DND-41 (cell line): ENCODE measurements at regions not wholly inside any gene's neighbourhood (a gene's known extent, or its start where the extent isn't known, plus 50 kb on each side); places are given as distances from the start of the nearest gene placed in this dataset.

Experiments
- ATAC-seq: fragments of 200-7000 bp; cut with Tn5 transposase; 3 replicates; pipeline ENCODE4 v1.9.1; 2021; ENCODE audit warnings: low read depth; ENCODE audit not compliant: insufficient read depth
- DNase-seq: peaks from one replicate; pipeline ENCODE4 v3.0.0-alpha.2; 2020
- H2AFZ ChIP-seq: 2 replicates; pipeline ENCODE4 v1.6.0; 2012; ENCODE audit warnings: low read depth, low read length
- H3K27ac ChIP-seq: 2 replicates; pipeline ENCODE4 v1.5.1; 2012; ENCODE audit warnings: low read length, inconsistent platforms
- H3K27me3 ChIP-seq: fragments of 200-600 bp; sonication (generic); 2 replicates; pipeline ENCODE4 v1.6.0; 2012; ENCODE audit warnings: low read length, mild to moderate bottlenecking, inconsistent platforms; ENCODE audit not compliant: insufficient read depth, poor library complexity
- H3K36me3 ChIP-seq: 2 replicates; pipeline ENCODE4 v1.5.1; 2012; ENCODE audit warnings: low read length, inconsistent platforms; ENCODE audit not compliant: insufficient read depth
- H3K4me1 ChIP-seq: 2 replicates; pipeline ENCODE4 v1.5.1; 2012; ENCODE audit warnings: mild to moderate bottlenecking, low read length; ENCODE audit not compliant: insufficient read depth
- H3K4me2 ChIP-seq: 2 replicates; pipeline ENCODE4 v1.6.0; 2012; ENCODE audit warnings: mild to moderate bottlenecking, moderate library complexity, low read length, inconsistent platforms; ENCODE audit not compliant: insufficient read depth
- H3K4me3 ChIP-seq, 2 experiments: fragments of 200-600 bp in 1 of 2; shearing (Covaris generic) in 1 of 2; 2 replicates each; pipeline ENCODE4 v1.5.1; 2012 to 2016; ENCODE audit warnings: inconsistent platforms in 2 of 2, low read length in 2 of 2, mild to moderate bottlenecking in 2 of 2, low read depth in 1 of 2, moderate library complexity in 1 of 2
- H3K79me2 ChIP-seq: 2 replicates; pipeline ENCODE4 v1.6.0; 2012; ENCODE audit warnings: low read length, inconsistent platforms; ENCODE audit not compliant: insufficient read depth
- H3K9ac ChIP-seq: 2 replicates; pipeline ENCODE4 v1.6.0; 2012; ENCODE audit warnings: low read depth, mild to moderate bottlenecking, inconsistent platforms, low read length, moderate library complexity
- H3K9me3 ChIP-seq: 2 replicates; pipeline ENCODE4 v1.5.1; 2012; ENCODE audit warnings: low read length, moderate library complexity, mild to moderate bottlenecking, inconsistent platforms; ENCODE audit not compliant: insufficient read depth, severe bottlenecking
- H4K20me1 ChIP-seq: 2 replicates; pipeline ENCODE4 v1.6.0; 2012; ENCODE audit warnings: low read length; ENCODE audit not compliant: insufficient read depth
- EZH2 ChIP-seq: IDR thresholded peaks from 3 replicates; pipeline ENCODE4 v1.6.1; 2012; ENCODE audit warnings: borderline replicate concordance, low read depth, mild to moderate bottlenecking, moderate library complexity, low read length, inconsistent platforms; ENCODE audit not compliant: severe bottlenecking
- TF ChIP-seq, protein P1 (sequence below): IDR thresholded peaks from 2 replicates; pipeline ENCODE4 v1.5.1; 2012; ENCODE audit warnings: borderline replicate concordance, low read length, moderate library complexity, mild to moderate bottlenecking; ENCODE audit not compliant: poor library complexity, severe bottlenecking; ENCODE audit errors: extremely low read depth

DNA sequence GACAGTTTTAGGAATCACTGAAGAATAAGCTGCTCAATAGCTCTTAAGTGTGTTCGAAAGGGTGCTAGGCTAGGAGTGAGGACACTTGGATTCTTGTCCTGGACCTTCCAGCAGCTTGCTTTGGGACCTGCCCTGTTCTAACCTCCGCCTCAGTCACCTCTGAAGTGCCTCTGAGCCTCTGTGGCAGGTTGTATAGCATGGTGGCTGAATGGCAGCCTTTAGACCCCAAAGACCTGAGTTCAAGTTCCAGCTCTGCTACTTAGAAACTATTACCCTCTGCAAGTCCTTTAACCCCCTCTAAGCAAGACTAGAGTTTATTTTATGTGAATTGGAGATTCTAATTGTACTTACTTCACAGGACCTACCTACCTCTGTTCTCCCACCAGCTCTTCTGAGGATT, 81.5 kb downstream of the RRAGC start:
- Histone ChIP-seq H3K9me3 (no peaks in the 10 kb centered on the region), H3K27ac (no peak overlapping the region), H3K79me2 (no peaks in the 10 kb centered on the region), H3K4me1 (no peaks in the 10 kb centered on the region), H3K4me2 (no peak overlapping the region), H3K27me3 (peaks cover 17% of the 10 kb centered on the region), H3K9ac (no peak overlapping the region), H4K20me1 (no peaks in the 10 kb centered on the region), H3K36me3 (no peaks in the 10 kb centered on the region), H2AFZ (no peak overlapping the region), H3K4me3 (no peak overlapping the region)
- TF ChIP-seq, protein P1, sequence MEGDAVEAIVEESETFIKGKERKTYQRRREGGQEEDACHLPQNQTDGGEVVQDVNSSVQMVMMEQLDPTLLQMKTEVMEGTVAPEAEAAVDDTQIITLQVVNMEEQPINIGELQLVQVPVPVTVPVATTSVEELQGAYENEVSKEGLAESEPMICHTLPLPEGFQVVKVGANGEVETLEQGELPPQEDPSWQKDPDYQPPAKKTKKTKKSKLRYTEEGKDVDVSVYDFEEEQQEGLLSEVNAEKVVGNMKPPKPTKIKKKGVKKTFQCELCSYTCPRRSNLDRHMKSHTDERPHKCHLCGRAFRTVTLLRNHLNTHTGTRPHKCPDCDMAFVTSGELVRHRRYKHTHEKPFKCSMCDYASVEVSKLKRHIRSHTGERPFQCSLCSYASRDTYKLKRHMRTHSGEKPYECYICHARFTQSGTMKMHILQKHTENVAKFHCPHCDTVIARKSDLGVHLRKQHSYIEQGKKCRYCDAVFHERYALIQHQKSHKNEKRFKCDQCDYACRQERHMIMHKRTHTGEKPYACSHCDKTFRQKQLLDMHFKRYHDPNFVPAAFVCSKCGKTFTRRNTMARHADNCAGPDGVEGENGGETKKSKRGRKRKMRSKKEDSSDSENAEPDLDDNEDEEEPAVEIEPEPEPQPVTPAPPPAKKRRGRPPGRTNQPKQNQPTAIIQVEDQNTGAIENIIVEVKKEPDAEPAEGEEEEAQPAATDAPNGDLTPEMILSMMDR, result no peak
- TF ChIP-seq EZH2, result no peak
- ATAC-seq, result no peak
- no peak for DNase-seq

DNA sequence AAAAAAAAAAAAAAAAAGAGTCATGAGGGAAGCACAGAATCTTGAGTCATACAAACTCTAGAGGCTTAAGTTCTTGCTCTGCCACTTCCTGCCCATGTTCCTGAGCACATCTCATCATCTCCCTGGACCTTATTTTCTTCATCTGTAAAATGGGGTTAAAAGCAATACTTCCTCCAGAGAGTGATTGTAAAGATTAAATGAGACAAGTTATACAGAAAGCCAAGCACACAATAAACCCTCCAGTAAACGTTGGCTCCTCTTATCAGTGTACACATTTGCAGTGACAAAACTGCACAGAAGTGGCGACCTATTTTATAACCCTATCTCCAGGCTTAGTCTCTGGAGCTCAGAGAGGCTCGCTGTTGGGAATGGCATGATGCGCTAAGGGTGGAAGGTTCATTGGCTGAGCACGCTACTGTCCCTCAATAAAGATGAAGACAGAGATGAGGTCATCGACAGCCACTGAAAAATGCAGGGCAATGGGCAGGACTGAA, 82.1 kb downstream of the RRAGC start:
- TF ChIP-seq, protein P1, result no peak
- no peak for TF ChIP-seq EZH2
- H3K27ac ChIP-seq, result no peak overlapping the region
- no peak overlapping the region for H2AFZ ChIP-seq
- no peak overlapping the region for H3K9ac ChIP-seq
- peaks cover 17% of the 10 kb centered on the region for H3K27me3 ChIP-seq
- H3K36me3 ChIP-seq, result no peaks in the 10 kb centered on the region
- no peaks in the 10 kb centered on the region for H3K9me3 ChIP-seq
- DNase-seq, result no peak
- no peaks in the 10 kb centered on the region for H3K4me1 ChIP-seq
- no peak overlapping the region for H3K4me3 ChIP-seq
- H3K4me2 ChIP-seq, result no peak overlapping the region
- ATAC-seq, result no peak
- no peaks in the 10 kb centered on the region for H3K79me2 ChIP-seq
- H4K20me1 ChIP-seq, result no peaks in the 10 kb centered on the region

DNA sequence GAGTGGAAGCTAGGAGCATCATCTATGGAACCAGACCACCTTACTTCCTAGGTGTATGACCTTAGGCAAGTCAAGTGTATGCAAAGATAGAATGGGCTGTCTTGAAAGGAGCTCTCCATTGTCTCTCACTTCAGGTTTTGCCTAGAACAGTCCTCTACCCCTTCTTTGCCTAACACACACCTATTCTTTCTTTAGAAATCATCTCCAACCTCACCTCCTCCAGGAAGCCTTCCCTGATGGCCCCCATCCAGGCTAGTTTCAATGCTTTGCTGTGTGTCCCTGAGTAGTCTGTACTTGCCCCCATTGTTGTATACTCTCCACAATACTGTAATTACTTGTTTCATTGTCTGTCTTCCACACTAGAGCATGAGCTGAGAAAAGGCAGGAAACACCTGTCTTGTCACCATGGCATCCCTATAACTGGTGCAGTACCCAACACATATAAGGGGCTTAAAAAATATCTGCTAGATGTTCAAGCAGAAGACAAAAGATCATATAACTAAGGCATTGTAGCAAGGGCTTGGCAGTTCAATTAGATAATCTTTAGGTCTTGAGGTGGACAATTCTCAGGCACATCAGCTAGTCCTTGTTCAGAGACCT, 83.0 kb downstream of the RRAGC start:
- Histone ChIP-seq H3K27me3 (peaks cover 17% of the 10 kb centered on the region), H3K79me2 (no peaks in the 10 kb centered on the region), H2AFZ (no peak overlapping the region), H4K20me1 (no peaks in the 10 kb centered on the region), H3K36me3 (no peaks in the 10 kb centered on the region), H3K27ac (no peak overlapping the region), H3K9ac (no peak overlapping the region), H3K9me3 (no peaks in the 10 kb centered on the region), H3K4me2 (no peak overlapping the region), H3K4me1 (no peaks in the 10 kb centered on the region), H3K4me3 (no peak overlapping the region)
- TF ChIP-seq EZH2, result no peak
- TF ChIP-seq, protein P1, result no peak
- DNase-seq (no peak), ATAC-seq (no peak)
